Heart left ventricle (tissue), 16 donors: ENCODE measurements at regions not wholly inside any gene's neighbourhood (a gene's known extent, or its start where the extent isn't known, plus 50 kb on each side); places are given as distances from the start of the nearest gene placed in this dataset.

Source experiments
- ATAC-seq, 4 donors: fragments of 200-7000 bp; cut with Tn5 transposase; one replicate each; pipeline ENCODE4 v1.9.1; 2020 to 2022; ENCODE audit warnings: moderate library complexity in 4 of 4, mild to moderate bottlenecking in 3 of 4, moderate number of reproducible peaks in 1 of 4
- DNase-seq, 5 donors: peaks; one replicate each; pipeline ENCODE4 v3.0.0-alpha.2; 2020
- H3K27ac ChIP-seq, 12 donors: fragments of 200-600 bp; sonication (generic) in 4 of 12; one replicate each; pipeline versions ENCODE4 v1.5.0 to v1.8.0; 2016 to 2022; ENCODE audit warnings: mild to moderate bottlenecking in 2 of 12
- H3K27me3 ChIP-seq, 9 donors: fragments of 200-600 bp; sonication (generic) in 2 of 9; one replicate each; pipeline versions ENCODE4 v1.5.1 to v1.8.0; 2016 to 2022; ENCODE audit warnings: mild to moderate bottlenecking in 3 of 9
- H3K36me3 ChIP-seq, 9 donors: fragments of 200-600 bp; sonication (generic) in 2 of 9; one replicate each; pipeline versions ENCODE4 v1.5.0 to v1.8.0; 2018 to 2022; ENCODE audit warnings: mild to moderate bottlenecking in 2 of 9
- H3K4me1 ChIP-seq, 12 donors: fragments of 200-600 bp; sonication (generic) in 4 of 12; one replicate each; pipeline versions ENCODE4 v1.5.0 to v1.8.0; 2016 to 2022; ENCODE audit warnings: mild to moderate bottlenecking in 3 of 12
- H3K4me3 ChIP-seq, 12 donors: fragments of 200-600 bp; sonication (generic) in 4 of 12; one replicate each; pipeline versions ENCODE4 v1.5.0 to v1.8.0; 2017 to 2022; ENCODE audit warnings: mild to moderate bottlenecking in 9 of 12, moderate library complexity in 4 of 12
- H3K9me3 ChIP-seq, 12 donors: fragments of 200-600 bp; sonication (generic) in 4 of 12; one replicate each; pipeline versions ENCODE4 v1.5.0 to v1.8.0; 2016 to 2022; ENCODE audit warnings: mild to moderate bottlenecking in 1 of 12
- POLR2A ChIP-seq, 2 donors: fragments of 450-650 bp; IDR thresholded peaks; one replicate each; pipeline ENCODE4 v1.6.1; 2017; ENCODE audit warnings: antibody characterized with exemption in 2 of 2, mild to moderate bottlenecking in 2 of 2, moderate library complexity in 2 of 2
- WGBS, 4 donors: extraction: QIAGEN DNeasy Blood & Tissue Kit in 2 of 4; methylation state at CpG; one replicate each; pipeline versions ENCODE4 v1.1.5 to v1.1.7; 2013 to 2018; 5-methylcytosine and 5-hydroxymethylcytosine counted together
- intact Hi-C, 10 donors: fragments of 100-400 bp; cut with DNase I; formaldehyde crosslinking; loops; one replicate each; pipeline versions ENCODE4 v1.11.1 to v1.14.2; 2022
- TF ChIP-seq, protein P1 (sequence below), 12 donors: fragments of 200-600 bp; sonication (generic) in 4 of 12; IDR thresholded peaks; one replicate each; pipeline versions ENCODE4 v1.5.0 to v1.8.0; 2018 to 2022; ENCODE audit warnings: antibody characterized with exemption in 12 of 12, mild to moderate bottlenecking in 5 of 12
- donor health status: ischemic (EF 13 %, LVEDD 7.1; RV severe dilation, severe dysfunction).
- donor health status: healthy with polysubstance abuse.
- donor health status: DM: no; HTN: yes; CAD: no.
- donor health status: DM: no; HTN: no; CAD: no.
- donor health status: ischemic (EF 25% LVEDD 6.9; RV normal size, moderate dysfunction).
- donor health status: ischemic (EF 25% LVEDD 5.7; RV mildly dilated, moderate dysfunction).
- donor health status: healthy.
- donor health status: DM: yes; HTN: yes; CAD: no.
- donor health status: ischemic (EF 35%, LVEDD 5.7; RV mildly dilated, moderate dysfunction).
- donor health status: nonischemic (EF 11% LVEDD 7.7; RV severe dilation, severe dysfunction).
- donor health status: DM: yes; HTN: yes; CAD: no.
- donor health status: PGD.
- donor health status: ischemic (EF 29% LVEDD 5.4; RV normal size, mild dysfunction).
- donor health status: nonischemic (EF 23%, LVEDD 6.1; RV moderate dilation, normal function).

GRCh38 chr2:180519276-180519675, 461.1 kb upstream of the UBE2E3 start:
- H3K27me3 ChIP-seq = no peaks in the 10 kb centered on the region
- H3K4me1 ChIP-seq = peaks cover 0 to under 1% (median 0%) of the 10 kb centered on the region in 12 donors
- TF ChIP-seq, protein P1, sequence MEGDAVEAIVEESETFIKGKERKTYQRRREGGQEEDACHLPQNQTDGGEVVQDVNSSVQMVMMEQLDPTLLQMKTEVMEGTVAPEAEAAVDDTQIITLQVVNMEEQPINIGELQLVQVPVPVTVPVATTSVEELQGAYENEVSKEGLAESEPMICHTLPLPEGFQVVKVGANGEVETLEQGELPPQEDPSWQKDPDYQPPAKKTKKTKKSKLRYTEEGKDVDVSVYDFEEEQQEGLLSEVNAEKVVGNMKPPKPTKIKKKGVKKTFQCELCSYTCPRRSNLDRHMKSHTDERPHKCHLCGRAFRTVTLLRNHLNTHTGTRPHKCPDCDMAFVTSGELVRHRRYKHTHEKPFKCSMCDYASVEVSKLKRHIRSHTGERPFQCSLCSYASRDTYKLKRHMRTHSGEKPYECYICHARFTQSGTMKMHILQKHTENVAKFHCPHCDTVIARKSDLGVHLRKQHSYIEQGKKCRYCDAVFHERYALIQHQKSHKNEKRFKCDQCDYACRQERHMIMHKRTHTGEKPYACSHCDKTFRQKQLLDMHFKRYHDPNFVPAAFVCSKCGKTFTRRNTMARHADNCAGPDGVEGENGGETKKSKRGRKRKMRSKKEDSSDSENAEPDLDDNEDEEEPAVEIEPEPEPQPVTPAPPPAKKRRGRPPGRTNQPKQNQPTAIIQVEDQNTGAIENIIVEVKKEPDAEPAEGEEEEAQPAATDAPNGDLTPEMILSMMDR (IDR thresholded peaks at IDR 0.05) = no peak
- TF ChIP-seq POLR2A (IDR thresholded peaks at IDR 0.05) = no peak
- ATAC-seq (no peak), DNase-seq (no peak)
- no peaks in the 10 kb centered on the region for H3K36me3 ChIP-seq
- H3K9me3 ChIP-seq = no peaks in the 10 kb centered on the region
- intact Hi-C loops = no loop called here
- H3K27ac ChIP-seq = no peak overlapping the region
- H3K4me3 ChIP-seq = no peak overlapping the region

GRCh38 chr2:180516232-180516631, 464.2 kb upstream of the UBE2E3 start:
- WGBS, 4 donors = 55 to 65% (median 62%) methylated on average over 2 of the region's 2 CpGs
- Histone ChIP-seq H3K36me3 (no peaks in the 10 kb centered on the region), H3K27me3 (no peaks in the 10 kb centered on the region), H3K27ac (no peak overlapping the region), H3K4me3 (no peak overlapping the region), H3K4me1 (no peaks in the 10 kb centered on the region), H3K9me3 (no peaks in the 10 kb centered on the region)
- intact Hi-C loops = no loop called here
- no peak for TF ChIP-seq POLR2A (IDR thresholded peaks at IDR 0.05)
- TF ChIP-seq, protein P1 (IDR thresholded peaks at IDR 0.05) = no peak
- ATAC-seq = no peak
- DNase-seq = no peak

DNA sequence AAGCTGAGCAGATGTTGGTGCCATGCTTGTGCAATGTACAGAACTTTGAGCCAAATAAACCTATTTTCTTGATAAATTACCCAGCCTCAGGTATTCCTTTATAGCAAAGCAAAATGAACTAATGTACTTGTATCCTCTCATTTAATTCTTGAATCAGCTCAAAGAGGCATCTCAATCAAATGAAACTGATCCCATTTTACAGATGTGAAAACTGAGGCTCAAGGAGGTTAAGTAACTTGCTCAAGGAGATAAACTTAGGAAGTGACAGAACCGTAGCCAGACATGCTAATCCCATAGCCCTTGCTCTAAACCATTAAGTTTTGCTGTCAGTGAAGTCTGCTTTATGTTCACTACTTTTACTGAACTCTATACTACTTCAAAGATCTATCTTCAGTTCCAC, 467.0 kb upstream of the UBE2E3 start:
- ATAC-seq = no peak
- H3K27ac ChIP-seq = no peak overlapping the region
- H3K4me3 ChIP-seq = no peak overlapping the region
- intact Hi-C loops = no loop called here
- H3K9me3 ChIP-seq = no peaks in the 10 kb centered on the region
- H3K4me1 ChIP-seq = no peaks in the 10 kb centered on the region
- 45 to 60% (median 55%) methylated on average over 1 of the region's 1 CpG for WGBS, 4 donors
- no peak for TF ChIP-seq POLR2A (IDR thresholded peaks at IDR 0.05)
- TF ChIP-seq, protein P1 (IDR thresholded peaks at IDR 0.05) = no peak
- H3K27me3 ChIP-seq = no peaks in the 10 kb centered on the region
- DNase-seq = no peak
- no peaks in the 10 kb centered on the region for H3K36me3 ChIP-seq

DNA sequence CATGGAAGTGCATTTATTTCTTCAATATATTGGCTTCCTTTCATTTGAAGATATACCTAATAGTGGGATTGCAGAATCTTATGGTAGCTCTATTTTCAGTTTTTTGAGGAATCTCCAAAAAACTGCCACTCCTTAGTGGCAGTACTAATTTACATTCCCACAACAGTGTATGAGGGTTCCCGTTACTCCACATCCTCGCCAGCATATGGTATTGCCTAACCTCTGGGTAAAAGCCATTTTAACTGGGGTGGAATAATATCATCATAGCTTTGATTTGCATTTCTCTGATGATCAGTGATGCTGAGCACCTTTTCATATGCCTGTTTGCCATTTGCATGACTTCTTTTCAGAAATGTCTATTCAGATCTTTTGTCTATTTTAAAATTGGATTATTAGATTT, 471.9 kb upstream of the UBE2E3 start:
- Histone ChIP-seq H3K9me3 (no peaks in the 10 kb centered on the region), H3K27ac (no peak overlapping the region), H3K4me3 (no peak overlapping the region), H3K36me3 (no peaks in the 10 kb centered on the region), H3K4me1 (no peaks in the 10 kb centered on the region), H3K27me3 (no peaks in the 10 kb centered on the region)
- no peak for TF ChIP-seq POLR2A (IDR thresholded peaks at IDR 0.05)
- TF ChIP-seq, protein P1 (IDR thresholded peaks at IDR 0.05) = no peak
- DNase-seq = no peak
- ATAC-seq = no peak
- intact Hi-C loops = no loop called here
- WGBS, 4 donors = 80 to 88% (median 85%) methylated on average over 2 of the region's 2 CpGs
